ENCODE measurements at regions not wholly inside any gene's neighbourhood (a gene's known extent, or its start where the extent isn't known, plus 50 kb on each side); places are given as distances from the start of the nearest gene placed in this dataset.

DNA sequence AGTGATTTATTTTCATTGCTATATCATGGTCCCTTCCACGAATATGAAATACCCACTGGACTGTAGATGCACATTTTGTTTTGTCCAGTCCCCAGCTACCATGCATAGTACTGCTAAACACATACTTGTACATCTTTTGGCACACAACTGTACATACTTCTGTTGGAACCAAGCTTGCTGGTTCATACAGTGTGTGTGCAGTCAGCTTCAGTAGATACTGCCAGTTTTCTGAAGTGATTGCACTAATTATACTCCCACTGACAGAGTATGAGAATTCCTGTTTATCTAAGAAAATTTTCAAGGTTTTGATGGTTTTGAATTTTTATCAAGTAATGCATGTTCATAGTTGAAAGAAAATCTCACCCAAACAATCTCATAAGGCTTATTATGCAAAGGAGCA lies 100.7 kb upstream of the LMCD1 start:
- in situ Hi-C loops (cut with MboI; ENCODE audit: low sequenced_read_pairs), result no loop called here

DNA sequence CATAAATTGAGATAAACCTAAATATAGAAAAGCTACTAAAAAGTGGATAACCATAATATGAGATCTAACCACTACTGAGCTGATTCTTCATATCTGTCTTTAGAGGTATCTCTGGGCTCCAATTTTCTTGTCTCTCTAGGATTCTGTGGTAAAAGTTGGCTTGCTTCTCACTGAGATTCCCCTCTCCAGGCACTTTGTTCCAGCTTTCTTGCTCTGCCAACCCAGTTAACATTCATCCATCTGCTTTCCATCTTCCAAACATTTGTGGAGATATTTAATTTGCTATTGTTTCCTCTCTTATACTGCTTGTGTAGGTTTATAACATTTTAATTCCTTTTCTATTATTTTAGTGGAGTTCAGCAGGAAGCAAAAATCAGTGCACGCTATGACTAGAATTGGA lies 97.6 kb upstream of the LMCD1 start:
- in situ Hi-C loops (cut with MboI; ENCODE audit: low sequenced_read_pairs), result no loop called here

DNA sequence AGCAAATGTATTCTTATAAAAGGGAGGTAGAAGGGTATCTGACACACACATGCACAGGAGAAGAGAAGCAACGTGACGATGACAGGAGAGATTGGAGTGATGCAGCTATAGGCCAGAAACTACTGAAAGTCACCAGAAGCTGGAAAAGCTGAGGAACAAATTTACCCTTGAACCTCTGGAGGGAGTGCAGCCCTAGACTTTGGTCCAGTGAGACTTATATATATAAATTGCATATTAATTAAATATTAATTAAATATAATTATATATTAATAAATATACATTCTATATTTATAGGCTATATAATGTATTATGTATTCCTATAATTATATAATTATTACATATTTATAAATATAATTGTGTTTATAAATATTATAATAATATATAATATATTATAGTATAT lies 96.5 kb upstream of the LMCD1 start:
- in situ Hi-C loops (cut with MboI; ENCODE audit: low sequenced_read_pairs), result no loop called here

DNA sequence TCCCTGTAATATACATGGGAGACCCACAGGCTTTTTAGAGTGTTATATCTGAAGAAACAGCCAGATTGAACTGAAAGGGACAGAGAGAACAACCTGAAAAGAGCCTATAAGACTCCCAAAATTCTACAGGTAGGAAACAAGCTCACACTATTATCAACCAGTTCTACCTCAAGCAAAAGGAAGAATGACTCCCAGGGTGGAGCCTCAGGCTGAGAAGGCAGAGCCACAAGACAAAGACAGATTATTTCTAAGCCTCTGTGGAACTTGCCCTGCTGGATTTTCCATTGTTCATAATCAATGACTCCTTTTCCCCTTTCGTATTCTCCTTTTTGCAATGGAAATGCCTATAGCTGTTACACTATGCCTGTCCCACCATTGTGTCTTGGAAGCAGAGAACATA lies 95.1 kb upstream of the LMCD1 start:
- in situ Hi-C loops (cut with MboI; ENCODE audit: low sequenced_read_pairs), result no loop called here

DNA sequence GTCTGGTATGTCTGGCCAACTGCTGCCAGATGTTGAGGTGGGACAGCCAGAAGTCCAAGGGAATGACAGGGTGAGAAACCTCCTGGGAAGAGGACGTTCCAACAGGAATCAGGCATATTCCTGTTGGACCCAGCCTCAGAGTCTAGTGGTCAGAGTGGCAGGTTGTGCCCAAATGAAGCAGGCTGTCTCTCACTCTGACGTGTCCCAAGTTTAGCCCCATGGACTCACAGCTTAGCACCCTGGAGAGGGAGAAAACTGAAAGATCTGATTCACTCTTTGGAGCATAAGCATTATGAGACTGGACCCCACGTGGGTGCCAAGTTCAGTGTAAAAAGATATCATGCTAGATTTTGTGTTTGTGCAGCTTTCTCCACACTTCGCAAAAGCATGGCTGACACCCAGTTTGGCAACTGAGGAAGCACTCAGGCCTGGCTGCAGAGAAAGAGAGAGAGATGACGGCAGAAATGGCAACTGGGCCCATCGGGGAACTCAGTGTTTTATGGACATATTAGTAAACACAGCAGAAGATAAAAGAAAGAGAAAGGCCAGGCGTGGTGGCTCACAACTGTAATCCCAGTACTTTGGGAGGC lies 88.2 kb upstream of the LMCD1 start:
- in situ Hi-C loops (cut with MboI; ENCODE audit: low sequenced_read_pairs), result no loop called here

DNA sequence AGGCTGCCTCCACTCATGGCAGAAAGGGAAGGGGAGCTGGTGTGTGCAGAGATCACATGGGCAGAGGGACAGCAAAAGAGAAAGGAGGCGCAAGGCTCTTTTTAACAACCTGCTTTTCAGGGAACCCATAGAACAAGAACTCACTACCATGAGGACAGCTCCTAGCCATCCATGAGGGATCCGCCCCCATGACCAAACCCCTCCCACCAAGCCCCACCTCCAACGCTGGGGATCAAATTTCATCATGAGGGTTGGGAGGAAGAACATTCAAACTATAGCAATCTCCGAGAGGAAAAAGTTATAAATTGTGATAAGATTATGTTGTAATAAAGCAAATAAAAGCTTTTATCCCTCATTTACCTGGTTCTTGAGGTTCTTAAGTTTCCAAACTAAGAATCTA lies 84.7 kb upstream of the LMCD1 start:
- in situ Hi-C loops (cut with MboI; ENCODE audit: low sequenced_read_pairs), result no loop called here

DNA sequence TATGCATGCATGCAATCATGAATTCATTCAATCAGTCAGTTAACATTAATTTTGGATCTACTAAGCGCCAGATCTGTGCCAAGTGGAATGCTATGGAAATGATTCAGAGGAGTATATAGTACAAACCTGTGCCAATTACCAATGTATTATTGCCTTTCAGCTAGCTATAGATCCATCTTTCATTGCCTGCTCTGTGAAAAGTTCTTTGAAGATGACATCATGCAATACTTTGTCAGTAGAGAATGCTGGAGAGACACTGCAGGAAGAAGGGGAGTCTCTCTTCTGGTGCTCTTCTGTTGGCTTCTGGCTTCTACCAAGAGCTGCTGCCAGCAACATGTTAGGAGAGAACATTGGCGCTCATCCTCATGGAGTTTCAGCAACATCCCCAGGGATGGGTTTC lies 81.0 kb upstream of the LMCD1 start:
- in situ Hi-C loops (cut with MboI; ENCODE audit: low sequenced_read_pairs), result no loop called here

DNA sequence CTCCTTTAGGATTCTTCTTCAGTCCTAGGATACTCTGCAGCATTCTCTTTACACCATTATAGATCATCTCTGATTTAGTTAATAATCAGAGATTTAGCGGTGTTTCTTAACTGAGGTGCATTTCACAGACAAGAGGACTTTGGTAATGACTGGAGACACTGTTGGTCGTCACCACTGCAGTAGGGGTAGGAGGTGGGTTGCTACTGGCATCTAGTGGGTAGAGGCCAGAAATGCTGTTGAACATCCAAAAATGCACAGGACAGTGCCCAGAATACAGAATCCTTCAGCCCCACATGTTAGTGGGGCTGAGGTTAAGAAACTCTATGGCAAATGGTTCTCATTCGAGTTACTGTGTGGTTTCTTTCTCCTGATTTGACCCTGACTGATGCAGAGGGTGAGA lies 80.4 kb upstream of the LMCD1 start:
- in situ Hi-C loops (cut with MboI; ENCODE audit: low sequenced_read_pairs), result no loop called here

DNA sequence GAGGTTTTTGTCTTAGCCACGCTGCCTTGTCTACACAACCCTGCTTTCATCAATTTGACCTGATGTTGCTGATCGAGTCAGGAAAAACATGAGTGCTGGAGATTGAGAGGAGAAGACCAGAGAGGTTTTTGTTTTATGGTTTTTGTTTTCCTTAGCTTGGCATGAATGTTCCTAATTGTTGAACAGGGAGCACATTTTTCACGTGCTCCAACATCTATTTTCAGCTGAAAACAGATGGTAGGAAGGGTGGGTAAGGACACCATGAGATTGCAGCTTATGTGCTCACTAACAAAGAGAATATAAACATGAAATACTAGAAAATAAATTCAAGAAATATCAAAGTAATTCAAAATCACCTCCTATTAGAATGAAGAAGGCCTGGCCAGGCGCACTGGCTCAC lies 79.9 kb upstream of the LMCD1 start:
- in situ Hi-C loops (cut with MboI; ENCODE audit: low sequenced_read_pairs), result no loop called here

DNA sequence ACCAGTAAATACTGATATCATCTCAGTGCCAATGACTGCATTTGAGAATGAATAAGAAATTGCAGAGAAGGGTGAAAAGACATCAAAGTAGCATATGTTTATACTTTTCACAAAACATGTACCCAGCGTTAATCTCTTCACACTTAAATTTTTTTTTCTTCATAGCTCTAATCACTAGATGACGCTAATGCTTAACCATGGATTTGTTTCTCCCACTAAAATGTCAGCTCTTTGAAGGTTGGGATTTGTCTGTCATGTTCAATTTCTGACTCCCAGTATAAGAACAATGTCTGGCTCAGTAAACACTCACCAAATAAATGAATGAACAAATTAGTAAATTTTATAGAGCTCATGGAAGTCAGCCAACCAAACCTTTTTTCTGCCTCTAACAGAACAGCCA lies 78.3 kb upstream of the LMCD1 start:
- in situ Hi-C loops (cut with MboI; ENCODE audit: low sequenced_read_pairs), result no loop called here

DNA sequence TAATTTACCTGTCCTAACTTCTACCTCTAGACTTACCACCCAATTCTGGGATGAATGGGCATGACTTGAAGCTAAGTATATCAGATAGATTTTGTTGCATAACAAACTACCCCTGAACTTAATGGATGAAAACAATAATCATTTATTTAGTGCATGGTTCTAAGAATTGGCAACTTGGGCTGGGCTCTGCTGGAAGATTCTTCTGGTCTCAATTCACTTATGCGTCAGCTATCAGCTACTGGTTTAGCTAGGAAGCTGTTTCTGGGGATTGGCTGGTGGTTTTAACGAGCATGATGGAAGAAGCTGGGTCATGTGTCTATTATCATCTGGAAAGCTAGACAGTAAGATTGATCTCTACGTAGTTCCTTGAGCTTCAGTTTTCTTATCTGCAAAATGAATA lies 77.3 kb upstream of the LMCD1 start:
- in situ Hi-C loops (cut with MboI; ENCODE audit: low sequenced_read_pairs), result no loop called here

DNA sequence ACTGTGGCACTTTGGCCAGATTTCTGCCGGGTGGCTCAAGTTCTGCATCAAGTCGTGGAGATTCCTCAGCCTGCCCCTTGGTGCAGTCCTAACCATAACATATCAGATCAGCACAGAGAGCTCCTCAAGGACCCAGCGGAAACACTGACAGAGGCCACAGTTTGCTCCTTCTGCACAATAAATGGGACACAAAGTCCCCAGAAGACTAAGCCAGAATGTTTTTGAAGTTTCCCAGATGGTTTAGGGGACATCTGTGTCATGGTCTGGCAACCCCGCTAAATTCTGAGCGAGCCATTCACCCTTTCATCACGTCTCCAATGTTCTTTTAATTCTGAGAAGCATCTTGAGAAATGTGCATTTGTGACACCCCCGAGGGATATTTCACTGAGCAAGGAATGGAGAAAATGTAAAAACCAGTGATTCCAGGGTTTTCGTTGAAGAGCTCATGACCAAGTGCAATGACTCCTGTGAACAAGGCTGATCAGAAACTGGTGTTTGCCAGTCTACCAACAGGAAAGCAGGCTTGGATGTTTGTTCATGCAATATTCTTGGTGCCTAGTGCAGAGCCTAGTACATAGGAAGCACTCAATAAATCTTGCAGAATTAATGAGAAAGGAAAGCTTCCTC lies 64.8 kb upstream of the LMCD1 start:
- in situ Hi-C loops (cut with MboI; ENCODE audit: low sequenced_read_pairs), result loop anchor here (25.0 kb wide), 1 partner anchor 176 kb away; no protein-coding TSS in a partner anchor

DNA sequence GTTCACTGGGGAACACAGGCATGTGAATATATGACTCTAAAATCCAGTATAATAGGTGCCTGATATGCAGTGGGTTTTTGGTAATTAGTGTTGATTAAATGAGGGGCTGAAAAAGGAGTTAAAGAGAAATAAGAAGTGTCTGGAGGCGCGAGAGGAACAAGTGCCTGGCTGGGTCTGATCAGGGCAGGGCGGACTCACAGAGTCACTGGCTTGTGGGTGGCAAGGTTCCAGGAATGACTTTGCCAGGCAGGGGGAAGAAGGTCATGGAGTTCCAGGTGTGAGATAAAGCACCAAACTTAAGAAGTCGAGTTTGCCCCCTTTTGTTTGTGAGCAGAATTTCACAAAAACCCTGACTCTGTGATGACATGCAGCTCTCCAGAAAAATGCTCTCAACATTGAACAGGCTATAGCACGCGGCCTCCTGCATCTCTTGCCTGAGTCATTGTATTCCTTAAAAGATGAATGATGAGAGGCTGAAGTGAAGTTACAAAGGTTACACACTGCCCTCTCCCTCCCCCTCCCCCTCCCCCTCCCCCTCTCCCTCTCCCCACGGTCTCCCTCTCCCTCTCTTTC lies 63.0 kb upstream of the LMCD1 start:
- in situ Hi-C loops (cut with MboI; ENCODE audit: low sequenced_read_pairs), result loop anchor here (25.0 kb wide), 1 partner anchor 174 kb away; no protein-coding TSS in a partner anchor

DNA sequence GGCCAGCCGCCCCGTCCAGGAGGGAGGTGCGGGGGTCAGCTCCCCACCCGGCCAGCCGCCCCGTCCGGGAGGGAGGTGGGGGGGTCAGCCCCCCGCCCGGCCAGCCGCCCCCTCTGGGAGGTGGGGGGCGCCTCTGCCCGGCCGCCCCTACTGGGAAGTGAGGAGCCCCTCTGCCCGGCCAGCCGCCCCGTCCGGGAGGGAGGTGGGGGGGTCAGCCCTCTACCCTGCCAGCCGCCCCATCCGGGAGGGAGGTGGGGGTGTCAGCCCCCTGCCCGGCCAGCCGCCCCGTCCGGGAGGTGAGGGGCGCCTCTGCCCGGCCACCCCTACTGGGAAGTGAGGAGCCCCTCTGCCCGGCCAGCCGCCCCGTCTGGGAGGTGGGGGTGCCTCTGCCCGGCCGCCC lies 61.5 kb upstream of the LMCD1 start:
- in situ Hi-C loops (cut with MboI; ENCODE audit: low sequenced_read_pairs), result loop anchor here (25.0 kb wide), 1 partner anchor 172 kb away; no protein-coding TSS in a partner anchor

DNA sequence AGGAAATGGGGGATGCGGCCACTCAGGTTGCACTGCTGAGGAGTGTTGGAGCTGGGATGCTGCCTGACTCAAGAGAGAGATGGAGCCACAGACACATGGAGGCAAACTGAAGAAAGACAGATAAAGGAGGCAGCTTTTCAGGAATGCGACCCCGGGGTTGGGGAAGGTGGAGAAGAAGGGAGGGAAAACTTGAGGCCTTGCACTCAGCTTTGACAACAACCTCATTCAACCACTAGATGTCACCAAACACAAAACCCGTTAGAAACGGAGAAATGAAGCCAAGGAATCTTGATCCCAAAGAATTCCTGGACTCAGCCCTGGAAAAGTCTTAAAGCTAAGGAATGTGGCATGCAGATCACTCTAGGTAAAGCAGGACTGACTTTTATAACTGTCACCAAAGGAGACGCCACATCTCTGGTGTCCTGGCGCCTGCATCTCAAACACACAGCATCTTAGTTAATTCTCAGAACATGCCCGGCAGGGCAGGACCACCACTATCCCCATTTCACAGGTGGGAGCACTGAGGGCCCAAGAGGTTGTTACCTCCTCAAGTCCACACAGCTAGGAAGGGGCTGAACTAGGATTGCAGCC lies 59.6 kb upstream of the LMCD1 start:
- in situ Hi-C loops (cut with MboI; ENCODE audit: low sequenced_read_pairs), result loop anchor here (25.0 kb wide), 1 partner anchor 170 kb away; no protein-coding TSS in a partner anchor

DNA sequence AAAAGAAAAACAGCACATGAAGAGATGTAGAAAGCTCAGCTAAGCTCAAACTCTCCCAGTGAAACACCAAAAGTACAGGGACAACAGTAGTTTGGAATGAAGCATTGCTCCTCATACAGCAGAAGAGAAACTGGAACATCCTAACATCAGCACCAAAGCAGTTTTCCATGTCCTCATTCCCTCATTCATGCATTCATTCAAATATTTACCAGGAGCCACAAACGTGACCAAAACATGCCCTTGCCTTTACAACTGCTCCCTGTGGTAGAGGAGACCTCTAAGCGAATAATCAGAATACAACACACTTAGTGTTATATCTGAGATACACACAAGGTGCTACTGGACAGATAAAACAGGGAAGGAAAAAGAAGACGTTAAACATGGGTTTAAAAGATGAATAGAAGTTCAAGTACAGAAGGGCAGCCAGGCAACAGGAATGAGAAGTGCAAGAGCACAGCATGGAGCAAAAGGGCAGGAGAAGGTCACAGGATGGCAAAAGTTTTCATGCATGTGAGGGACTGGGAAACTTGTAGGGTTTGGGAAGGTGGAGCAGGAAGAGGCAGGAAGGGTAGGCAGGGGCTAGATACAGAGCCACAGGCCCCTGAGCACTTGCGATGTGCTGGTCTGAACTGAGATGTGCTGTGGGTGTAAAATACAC lies 58.5 kb upstream of the LMCD1 start:
- in situ Hi-C loops (cut with MboI; ENCODE audit: low sequenced_read_pairs), result loop anchor here (25.0 kb wide), 1 partner anchor 169 kb away; no protein-coding TSS in a partner anchor

DNA sequence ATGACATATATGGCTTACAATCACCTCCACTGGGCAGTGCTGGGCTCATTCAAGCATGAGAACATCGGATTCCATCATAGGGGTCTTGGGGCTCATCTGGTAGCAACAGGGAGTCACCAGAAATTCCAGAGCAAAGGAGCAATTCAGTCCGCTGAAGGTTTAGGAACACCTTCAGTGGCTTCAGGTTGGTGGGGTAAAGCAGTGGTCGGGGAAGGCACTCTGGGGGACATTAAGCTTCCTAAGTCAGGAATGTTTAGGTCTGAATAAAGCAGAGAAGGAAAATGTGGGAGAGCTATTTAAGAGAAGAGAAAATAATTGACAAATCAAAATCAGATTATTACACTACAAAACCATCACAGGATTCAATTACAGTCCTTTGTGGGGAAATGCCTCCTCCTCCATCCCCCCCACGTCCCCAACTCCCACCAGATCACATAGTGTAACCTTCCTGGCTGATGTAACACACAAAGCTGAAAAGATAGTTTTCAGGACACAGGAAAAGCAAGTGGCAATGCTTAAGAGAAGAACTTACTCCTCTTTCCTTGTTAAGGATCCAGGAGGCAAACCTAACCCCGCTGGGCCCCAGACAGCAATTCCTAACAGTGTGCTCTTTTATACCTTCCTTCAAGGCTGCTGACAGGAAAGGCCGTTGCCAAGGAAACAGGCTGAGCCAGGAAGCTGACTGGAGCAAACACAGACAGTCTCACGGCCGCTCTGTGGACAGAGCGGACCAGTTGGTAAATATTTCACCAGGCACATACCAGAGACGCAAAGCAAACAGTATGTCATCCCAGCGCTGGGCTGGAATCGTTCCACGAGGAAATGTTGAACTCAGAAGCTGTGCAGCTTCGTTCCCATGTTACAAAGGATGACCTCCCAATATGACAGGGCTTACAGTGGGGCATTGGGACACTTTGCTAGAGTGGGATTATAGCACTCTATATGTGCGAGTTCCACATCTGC lies 57.5 kb upstream of the LMCD1 start:
- in situ Hi-C loops (cut with MboI; ENCODE audit: low sequenced_read_pairs), result loop anchor here (25.0 kb wide), 1 partner anchor 168 kb away; no protein-coding TSS in a partner anchor

DNA sequence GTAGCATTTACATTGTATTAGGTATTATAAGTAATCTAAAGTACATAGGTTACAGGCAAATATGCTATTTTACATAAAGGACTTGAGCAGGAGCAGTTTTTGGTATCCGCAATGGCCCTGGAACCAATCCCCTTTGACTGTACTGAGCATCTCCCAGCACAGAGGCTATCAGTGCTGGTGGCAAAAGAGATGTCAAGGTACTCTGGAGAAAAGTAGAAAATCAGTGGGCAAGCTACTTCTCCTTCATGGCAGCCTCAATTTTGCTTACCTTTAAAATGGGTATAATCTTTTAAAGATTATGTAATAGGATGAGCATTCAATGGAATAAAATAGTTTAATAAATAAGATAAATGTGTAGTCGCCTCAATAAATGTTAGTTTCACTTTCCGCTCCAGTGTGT lies 56.7 kb upstream of the LMCD1 start:
- in situ Hi-C loops (cut with MboI; ENCODE audit: low sequenced_read_pairs), result loop anchor here (25.0 kb wide), 1 partner anchor 167 kb away; no protein-coding TSS in a partner anchor

DNA sequence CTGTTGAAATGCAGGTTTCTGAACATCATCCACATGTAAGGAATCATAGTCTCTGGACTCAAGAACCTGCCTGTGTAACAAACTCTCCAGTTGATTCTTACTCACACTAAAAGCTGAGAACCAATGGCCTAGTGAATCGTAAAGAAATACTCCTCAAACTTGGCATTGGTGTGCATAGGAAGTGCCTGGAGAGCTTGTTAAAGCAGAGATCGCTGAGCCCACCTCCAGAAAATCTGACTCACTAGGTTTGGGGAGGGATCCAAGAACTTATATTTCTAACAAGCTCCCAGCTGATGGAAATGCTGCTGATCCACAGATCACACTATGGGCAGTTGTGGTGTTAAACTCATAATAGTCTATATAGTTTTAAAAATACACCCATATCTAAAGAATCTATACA lies 55.8 kb upstream of the LMCD1 start:
- in situ Hi-C loops (cut with MboI; ENCODE audit: low sequenced_read_pairs), result loop anchor here (25.0 kb wide), 1 partner anchor 166 kb away; no protein-coding TSS in a partner anchor

DNA sequence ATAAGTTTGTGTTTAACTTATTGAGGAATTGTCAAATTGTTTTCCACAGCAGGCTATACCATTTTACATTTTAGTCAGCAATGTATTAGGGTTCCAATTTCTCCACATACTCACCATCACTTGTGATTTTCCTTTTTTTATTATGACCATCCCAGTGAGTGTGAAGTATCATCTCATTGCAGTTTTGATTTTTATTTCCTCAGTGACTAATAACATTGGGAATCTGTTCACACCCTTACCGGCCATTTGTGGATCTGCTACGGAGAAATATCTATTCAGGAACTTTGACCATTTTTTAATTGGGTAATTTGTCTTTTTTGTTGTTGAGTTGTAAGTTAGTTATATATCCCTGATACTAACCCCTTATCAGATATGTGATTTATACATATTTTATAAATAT lies 54.8 kb upstream of the LMCD1 start:
- in situ Hi-C loops (cut with MboI; ENCODE audit: low sequenced_read_pairs), result loop anchor here (25.0 kb wide), 1 partner anchor 165 kb away; no protein-coding TSS in a partner anchor

All from hTERT RPE-1 (cell line).